HPDE6-E6E7 (cell line): ENCODE measurements at regions not wholly inside any gene's neighbourhood (a gene's known extent, or its start where the extent isn't known, plus 50 kb on each side); places are given as distances from the start of the nearest gene placed in this dataset.

ENCODE experiments used
- DNase-seq: peaks from one replicate; pipeline ENCODE4 v3.0.0; 2011; ENCODE audit warnings: missing footprints; ENCODE audit errors: extremely low spot score

- no peak for DNase-seq
Observed at GRCh38 chr6:48912503-48912902, 550.5 kb downstream of the MMUT start.

GRCh38 chr6:48904809-48905208 lies 558.2 kb downstream of the MMUT start:
- no peak for DNase-seq

DNA sequence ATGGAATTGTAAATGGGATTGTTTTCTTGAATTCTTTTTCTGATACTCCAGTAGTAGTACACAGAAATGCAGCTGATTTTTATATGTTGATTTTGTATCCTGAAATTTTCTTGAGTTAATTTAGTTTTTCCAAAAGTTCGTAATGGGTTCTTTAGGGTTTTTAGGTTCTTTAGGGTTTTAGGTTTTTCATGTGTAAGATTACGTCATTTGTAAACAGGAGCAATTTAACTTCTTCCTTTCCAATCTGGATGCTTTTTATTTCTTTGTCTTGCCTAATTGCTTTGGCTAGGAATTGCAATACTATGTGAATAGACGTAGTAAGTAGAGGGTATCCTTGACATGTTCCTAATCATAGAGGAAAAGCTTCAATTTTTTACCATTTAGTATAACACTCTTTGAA lies 568.6 kb downstream of the MMUT start:
- DNase-seq: no peak

DNA sequence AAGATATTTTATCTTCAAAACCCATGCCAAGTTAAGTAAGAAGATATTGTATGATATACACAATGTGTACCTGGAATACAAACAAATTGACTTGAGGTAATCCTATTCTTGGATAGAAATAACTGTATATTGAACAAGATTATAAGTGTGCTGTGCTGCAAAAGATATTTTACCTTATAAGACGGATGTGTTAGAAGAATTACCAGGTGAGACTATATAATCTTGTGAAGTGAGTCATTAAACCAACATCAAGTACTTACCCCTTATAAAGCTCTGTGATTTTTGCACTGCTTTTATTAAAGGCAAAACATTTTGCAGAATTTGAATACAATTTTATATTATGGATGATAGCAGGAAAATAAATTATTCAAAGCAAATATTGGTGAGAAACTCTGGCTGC lies 570.0 kb downstream of the MMUT start:
- DNase-seq: no peak

DNA sequence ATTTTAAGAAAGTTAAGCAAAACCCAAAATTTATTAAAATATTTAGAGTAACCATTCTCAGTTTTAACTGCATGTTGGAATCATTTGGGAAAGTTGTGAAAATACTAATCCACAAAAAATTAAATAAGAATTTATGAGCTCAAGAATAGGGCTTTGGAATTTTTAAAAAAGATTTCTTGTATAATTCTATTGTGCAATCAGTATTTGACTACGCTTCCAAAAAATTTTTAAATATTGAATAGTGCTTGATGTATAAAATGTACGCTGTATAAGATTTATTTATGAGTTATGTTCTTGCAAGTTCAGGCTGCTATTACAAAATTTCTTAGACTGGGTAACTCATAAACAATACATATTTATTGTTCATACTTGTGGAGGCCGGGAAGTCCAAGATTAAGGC lies 571.7 kb downstream of the MMUT start:
- DNase-seq: no peak

- DNase-seq: peak; percentile 4
Observed at GRCh38 chr6:48889429-48889828, 573.6 kb downstream of the MMUT start.

DNA sequence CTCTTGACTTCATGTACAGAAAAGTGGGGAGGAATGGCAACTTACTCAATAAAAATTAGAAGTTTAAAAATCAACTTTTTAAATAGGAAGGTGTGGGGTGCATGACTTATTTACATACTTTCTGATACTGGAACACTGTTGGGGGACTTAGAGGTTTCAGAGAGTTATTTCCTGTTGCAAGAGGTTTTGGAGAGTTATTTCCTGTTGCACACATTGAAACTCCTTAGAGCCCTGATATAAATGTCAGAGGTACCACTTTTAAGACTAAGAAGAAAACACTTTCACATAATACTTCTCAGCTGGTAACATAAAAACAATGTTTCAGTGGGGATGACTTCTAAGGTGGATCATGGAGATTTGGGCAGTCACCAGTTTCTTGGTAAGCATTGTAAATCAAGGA lies 579.9 kb downstream of the MMUT start:
- no peak for DNase-seq

GRCh38 chr6:48881551-48881950 lies 581.5 kb downstream of the MMUT start:
- no peak for DNase-seq

DNA sequence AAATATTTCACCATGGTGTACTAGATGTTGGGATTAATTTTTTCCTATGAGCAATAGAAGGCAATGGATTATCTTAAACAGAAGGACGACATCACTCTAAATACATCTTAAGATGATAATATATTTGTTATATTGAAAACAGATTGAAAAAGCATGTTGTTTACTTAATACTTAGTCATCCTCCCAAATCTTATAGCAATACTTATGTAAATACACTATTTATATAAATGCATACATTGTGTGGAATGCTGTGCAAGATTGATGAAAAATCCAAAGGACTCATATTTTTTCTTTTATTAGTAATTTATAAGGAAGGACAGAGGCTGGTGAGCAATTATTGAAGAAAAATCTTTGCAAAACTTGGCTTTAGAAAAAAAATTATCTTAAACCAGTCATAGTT lies 593.5 kb downstream of the MMUT start:
- no peak for DNase-seq

GRCh38 chr6:48866682-48867081 lies 596.4 kb downstream of the MMUT start:
- no peak for DNase-seq

GRCh38 chr6:48860175-48860574 lies 602.9 kb downstream of the MMUT start:
- DNase-seq: no peak

DNA sequence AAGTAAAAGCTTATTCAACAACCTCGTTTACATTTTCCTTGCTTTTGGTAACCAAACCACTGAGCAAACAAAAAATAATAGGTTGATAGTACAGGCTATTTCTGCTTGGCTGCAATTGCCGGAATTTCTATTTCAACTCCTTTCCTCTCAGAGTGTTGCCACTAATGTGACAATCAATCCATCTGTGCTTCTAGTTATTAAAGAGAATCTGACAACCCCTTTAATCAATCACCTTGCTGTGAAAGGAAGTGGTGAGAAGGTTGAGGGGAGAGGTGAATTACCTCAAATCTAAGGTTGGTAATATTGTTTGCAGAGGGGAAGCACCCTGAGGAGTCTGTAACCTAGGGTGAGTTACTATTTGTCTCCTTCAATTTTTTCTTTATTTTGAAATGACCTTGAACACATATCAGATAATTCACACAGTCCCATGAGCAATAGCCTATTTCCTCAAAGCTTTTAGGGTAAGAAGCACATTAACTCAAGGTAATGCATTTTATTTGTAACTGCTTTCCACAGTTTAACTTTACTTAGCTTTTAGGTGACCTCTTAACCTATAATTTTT lies 603.4 kb downstream of the MMUT start:
- no peak for DNase-seq

DNA sequence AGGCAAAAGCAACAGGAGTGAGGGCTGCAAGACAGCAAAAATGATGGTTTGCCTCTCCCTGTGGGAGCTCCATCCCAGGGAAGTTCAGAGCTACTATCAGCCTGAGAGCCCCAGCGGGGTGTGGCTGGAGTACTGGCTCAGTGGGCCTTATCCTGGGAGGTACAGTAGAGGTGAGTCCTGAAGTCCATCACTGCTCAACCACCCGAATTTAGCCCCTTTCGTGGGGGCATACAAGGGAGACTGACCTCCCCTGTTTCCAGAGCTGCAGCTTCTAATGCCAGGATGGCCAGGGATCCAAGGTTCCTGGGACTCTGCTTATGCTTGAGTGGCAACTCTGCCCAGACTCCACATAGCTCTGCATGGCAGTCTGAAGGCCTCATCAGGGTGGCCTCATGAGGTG lies 617.8 kb downstream of the MMUT start:
- DNase-seq: no peak

- no peak for DNase-seq
Observed at GRCh38 chr6:48844696-48845095, 618.4 kb downstream of the MMUT start.

- DNase-seq: no peak
Observed at GRCh38 chr6:48840896-48841295, 622.2 kb downstream of the MMUT start.

GRCh38 chr6:48839206-48839605 lies 623.8 kb downstream of the MMUT start:
- DNase-seq: no peak

GRCh38 chr6:48837744-48838143 lies 625.3 kb downstream of the MMUT start:
- no peak for DNase-seq

- no peak for DNase-seq
Observed at GRCh38 chr6:48835421-48835958, 627.6 kb downstream of the MMUT start.

DNA sequence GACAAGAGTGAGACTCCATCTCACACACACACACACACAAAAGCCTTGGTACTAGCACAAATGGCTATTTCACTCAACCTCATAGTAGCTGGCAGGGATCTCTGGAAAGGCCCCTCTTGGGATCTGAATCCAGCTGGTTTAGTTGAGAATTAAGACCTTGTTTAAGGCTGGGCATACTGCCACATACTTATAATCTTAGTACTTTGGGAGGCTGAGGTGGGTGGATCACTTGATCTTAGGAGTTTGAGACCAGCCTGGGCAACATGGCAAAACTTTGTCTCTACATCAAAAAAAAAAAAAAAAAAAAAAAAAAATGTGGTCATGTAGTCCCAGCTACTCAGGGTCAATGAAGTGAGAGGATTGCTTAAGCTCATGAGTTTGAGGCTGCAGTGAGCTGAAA lies 628.3 kb downstream of the MMUT start:
- no peak for DNase-seq

DNA sequence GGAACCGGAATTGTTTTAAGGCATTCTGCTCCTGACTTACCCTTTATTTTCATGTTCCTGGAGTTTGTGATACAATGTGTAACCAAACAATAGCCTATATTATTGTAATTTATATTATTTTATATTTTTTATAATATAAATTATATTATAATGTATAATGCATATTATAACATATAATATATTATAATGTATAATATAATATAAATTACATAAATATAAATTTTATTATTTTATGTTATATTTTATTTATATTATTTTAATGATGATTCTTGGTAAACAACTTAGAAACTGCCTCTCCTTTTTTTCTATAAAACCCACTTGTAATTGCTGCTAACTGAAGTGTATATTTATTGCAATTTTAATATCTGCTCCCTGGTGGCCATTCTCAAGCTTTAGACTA lies 629.1 kb downstream of the MMUT start:
- DNase-seq: no peak

DNA sequence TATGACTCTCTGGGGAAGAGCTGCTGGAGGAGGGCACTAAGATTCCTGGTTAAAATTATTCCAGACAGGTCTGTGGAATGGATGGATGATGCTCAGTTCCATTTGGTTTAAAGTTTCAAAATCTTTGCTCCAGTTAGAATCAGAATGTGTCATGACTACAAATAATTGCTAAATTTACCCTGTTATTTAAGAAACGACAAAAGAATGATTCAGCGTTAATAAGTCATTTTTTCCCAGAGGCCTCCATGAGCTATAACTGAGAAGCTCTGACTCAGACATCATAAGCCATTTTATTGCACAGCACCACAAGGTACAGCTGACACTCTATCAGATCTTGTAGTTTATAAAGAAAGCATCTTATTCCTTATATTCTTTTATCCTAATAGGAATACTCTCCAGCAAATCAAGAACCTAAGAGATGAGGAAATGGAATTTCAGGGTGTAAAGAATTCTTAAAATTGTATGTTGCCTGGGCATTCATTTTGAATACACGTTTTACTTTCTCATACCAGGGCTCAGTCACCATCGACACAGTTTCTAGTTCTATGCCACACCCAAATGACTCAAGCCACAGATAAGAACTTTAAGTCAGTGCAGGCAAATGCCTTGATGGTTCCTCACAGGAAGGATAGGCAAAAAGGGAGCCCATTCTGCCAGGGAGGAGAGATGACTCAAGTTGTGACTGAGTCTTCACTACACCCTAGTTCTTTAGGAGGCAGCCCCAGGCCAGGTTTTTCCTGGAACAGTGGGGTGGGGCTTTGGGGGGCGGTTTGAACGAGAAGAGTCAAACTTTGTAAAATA lies 636.0 kb downstream of the MMUT start:
- DNase-seq: peak; percentile 77

DNA sequence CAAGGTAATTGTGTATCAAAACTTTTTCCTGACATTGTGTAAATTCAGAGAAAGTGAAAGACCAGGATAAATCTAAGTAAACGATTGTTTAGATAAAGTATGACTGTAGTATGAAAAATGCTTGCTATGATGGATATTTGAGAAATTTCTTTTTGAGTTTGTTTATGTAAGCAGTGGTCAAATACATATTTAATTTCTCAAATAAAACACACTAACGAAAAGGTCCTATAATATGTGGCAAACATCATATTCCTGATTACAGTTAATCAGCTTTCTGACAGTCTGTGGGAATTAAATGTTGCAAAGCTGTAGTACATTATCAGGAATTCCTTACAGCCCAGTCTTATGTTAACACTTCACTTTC lies 636.9 kb downstream of the MMUT start:
- DNase-seq: no peak

- no peak for DNase-seq
Observed at GRCh38 chr6:48825501-48826151, 637.4 kb downstream of the MMUT start.
